Body of pancreas (tissue), 4 donors: ENCODE measurements at regions not wholly inside any gene's neighbourhood (a gene's known extent, or its start where the extent isn't known, plus 50 kb on each side); places are given as distances from the start of the nearest gene placed in this dataset.

ENCODE experiments used
- CTCF ChIP-seq, 7 experiments: fragments of 450-650 bp in 4 of 7; fragments of 200-600 bp in 3 of 7; sonication (generic) in 3 of 7; IDR thresholded peaks; one replicate each; pipeline ENCODE4 v1.5.1; 2016 to 2019; ENCODE audit warnings: antibody characterized with exemption in 7 of 7
- POLR2A ChIP-seq, 3 donors: fragments of 450-650 bp; IDR thresholded peaks; one replicate each; pipeline ENCODE4 v1.6.1; 2016; ENCODE audit warnings: antibody characterized with exemption in 3 of 3, mild to moderate bottlenecking in 2 of 3

- no peak for TF ChIP-seq POLR2A (IDR thresholded peaks at IDR 0.05)
- TF ChIP-seq CTCF (IDR thresholded peaks at IDR 0.05): no peak
Observed at GRCh38 chr10:9781666-9782065, 1236.0 kb upstream of the CELF2 start.
